Neural cell (in vitro differentiated cells): ENCODE measurements at regions not wholly inside any gene's neighbourhood (a gene's known extent, or its start where the extent isn't known, plus 50 kb on each side); places are given as distances from the start of the nearest gene placed in this dataset.

Source experiments
- H2AFZ ChIP-seq: fragments of 200-600, 300-800 bp; sonication (generic), shearing (Covaris generic); 2 replicates; pipeline ENCODE4 v1.6.0; 2014; ENCODE audit warnings: low read depth, mild to moderate bottlenecking, antibody characterized with exemption, low read length, moderate library complexity
- H3F3A ChIP-seq: fragments of 200-600 bp; shearing (Covaris generic); 2 replicates; pipeline ENCODE4 v1.6.1; 2016; ENCODE audit warnings: mild to moderate bottlenecking, moderate library complexity, mixed read lengths, antibody characterized with exemption, low read length; ENCODE audit not compliant: insufficient read depth, poor library complexity, severe bottlenecking
- H3K27ac ChIP-seq: fragments of 200-600, 300-800 bp; sonication (generic), shearing (Covaris generic); 2 replicates; pipeline ENCODE4 v1.5.1; 2014; ENCODE audit warnings: mild to moderate bottlenecking, low read length, moderate library complexity
- H3K27me3 ChIP-seq: fragments of 300-800, 200-600 bp; sonication (generic), shearing (Covaris generic); 2 replicates; pipeline ENCODE4 v1.6.0; 2014; ENCODE audit warnings: mild to moderate bottlenecking, low read depth, low read length, moderate library complexity; ENCODE audit not compliant: insufficient read depth
- H3K36me3 ChIP-seq: fragments of 300-800, 200-600 bp; sonication (generic), shearing (Covaris generic); 2 replicates; pipeline ENCODE4 v1.5.1; 2014; ENCODE audit warnings: mild to moderate bottlenecking, antibody characterized with exemption, low read length, moderate library complexity; ENCODE audit not compliant: insufficient read depth
- H3K4me2 ChIP-seq: fragments of 300-800, 200-600 bp; sonication (generic), shearing (Covaris generic); 2 replicates; pipeline ENCODE4 v1.6.0; 2014; ENCODE audit warnings: mild to moderate bottlenecking, low read length
- H3K4me3 ChIP-seq: fragments of 300-800, 200-600 bp; sonication (generic), shearing (Covaris generic); 2 replicates; pipeline ENCODE4 v1.5.1; 2014; ENCODE audit warnings: mild to moderate bottlenecking, low read length, moderate library complexity
- H3K79me2 ChIP-seq: fragments of 200-600 bp; shearing (Covaris generic); replicated peaks from 2 replicates; pipeline ENCODE4 v1.6.0; 2014; ENCODE audit warnings: mild to moderate bottlenecking, low read length, moderate library complexity; ENCODE audit not compliant: insufficient read depth
- H3K9ac ChIP-seq: fragments of 300-800, 200-600 bp; sonication (generic), shearing (Covaris generic); 2 replicates; pipeline ENCODE4 v1.6.1; 2016; ENCODE audit warnings: mild to moderate bottlenecking, low read length, mixed read lengths
- H3K9me2 ChIP-seq: fragments of 200-600 bp; shearing (Covaris generic); 2 replicates; pipeline ENCODE4 v1.6.1; 2016; ENCODE audit warnings: mild to moderate bottlenecking, low read length, mixed read lengths; ENCODE audit not compliant: insufficient read depth
- H3K9me3 ChIP-seq: fragments of 200-600, 300-800 bp; sonication (generic), shearing (Covaris generic); 2 replicates; pipeline ENCODE4 v1.6.1; 2016; ENCODE audit warnings: mild to moderate bottlenecking, mixed run types, low read length, moderate library complexity, mixed read lengths
- H4K20me1 ChIP-seq: fragments of 200-600 bp; shearing (Covaris generic); 2 replicates; pipeline ENCODE4 v1.6.1; 2016; ENCODE audit warnings: mild to moderate bottlenecking, mixed run types; ENCODE audit not compliant: insufficient read depth
- CTCF ChIP-seq: fragments of 450-650 bp; IDR thresholded peaks from 2 replicates; pipeline ENCODE4 v1.5.1; 2014; ENCODE audit warnings: antibody characterized with exemption, mild to moderate bottlenecking, moderate library complexity; ENCODE audit not compliant: poor library complexity, severe bottlenecking
- EP300 ChIP-seq: fragments of 450-650 bp; conservative IDR thresholded peaks from 2 replicates; pipeline ENCODE4 v1.6.1; 2014; ENCODE audit warnings: antibody characterized with exemption, mild to moderate bottlenecking, moderate library complexity; ENCODE audit not compliant: poor library complexity, severe bottlenecking
- EZH2 ChIP-seq: fragments of 200-600, 300-800 bp; shearing (Covaris generic), sonication (generic); IDR thresholded peaks from 2 replicates; pipeline ENCODE4 v1.6.1; 2014; ENCODE audit warnings: antibody characterized with exemption, low read length, borderline replicate concordance, mild to moderate bottlenecking; ENCODE audit not compliant: insufficient read depth, poor library complexity, severe bottlenecking
- MXI1 ChIP-seq: fragments of 450-650 bp; conservative IDR thresholded peaks from 2 replicates; pipeline ENCODE4 v1.6.1; 2014; ENCODE audit warnings: antibody characterized with exemption, mild to moderate bottlenecking; ENCODE audit not compliant: poor library complexity, severe bottlenecking
- POLR2AphosphoS5 ChIP-seq: IDR thresholded peaks from 2 replicates; pipeline ENCODE4 v1.6.1; 2012
- RAD21 ChIP-seq: fragments of 450-650 bp; conservative IDR thresholded peaks from 2 replicates; pipeline ENCODE4 v1.6.1; 2014; ENCODE audit warnings: antibody characterized with exemption, mild to moderate bottlenecking, moderate library complexity
- SMC3 ChIP-seq: fragments of 450-650 bp; conservative IDR thresholded peaks from 2 replicates; pipeline ENCODE4 v1.6.1; 2014; ENCODE audit warnings: antibody characterized with exemption, mild to moderate bottlenecking, moderate library complexity; ENCODE audit not compliant: poor library complexity
- TAF1 ChIP-seq: IDR thresholded peaks from 2 replicates; pipeline ENCODE4 v1.6.1; 2012; ENCODE audit warnings: low read depth
- TF ChIP-seq, protein P1 (sequence below): IDR thresholded peaks from 2 replicates; pipeline ENCODE4 v1.6.1; 2012; ENCODE audit warnings: borderline replicate concordance

- Histone ChIP-seq H2AFZ (no peak overlapping the region), H3K27ac (no peak overlapping the region), H3K9me2 (no peaks in the 10 kb centered on the region), H4K20me1 (no peaks in the 10 kb centered on the region), H3K9ac (no peak overlapping the region), H3K79me2 (no peaks in the 10 kb centered on the region), H3K4me3 (no peak overlapping the region), H3K27me3 (no peaks in the 10 kb centered on the region), H3K4me2 (no peak overlapping the region), H3K9me3 (no peaks in the 10 kb centered on the region), H3K36me3 (no peaks in the 10 kb centered on the region), H3F3A (no peaks in the 10 kb centered on the region)
- TF ChIP-seq, protein P1, sequence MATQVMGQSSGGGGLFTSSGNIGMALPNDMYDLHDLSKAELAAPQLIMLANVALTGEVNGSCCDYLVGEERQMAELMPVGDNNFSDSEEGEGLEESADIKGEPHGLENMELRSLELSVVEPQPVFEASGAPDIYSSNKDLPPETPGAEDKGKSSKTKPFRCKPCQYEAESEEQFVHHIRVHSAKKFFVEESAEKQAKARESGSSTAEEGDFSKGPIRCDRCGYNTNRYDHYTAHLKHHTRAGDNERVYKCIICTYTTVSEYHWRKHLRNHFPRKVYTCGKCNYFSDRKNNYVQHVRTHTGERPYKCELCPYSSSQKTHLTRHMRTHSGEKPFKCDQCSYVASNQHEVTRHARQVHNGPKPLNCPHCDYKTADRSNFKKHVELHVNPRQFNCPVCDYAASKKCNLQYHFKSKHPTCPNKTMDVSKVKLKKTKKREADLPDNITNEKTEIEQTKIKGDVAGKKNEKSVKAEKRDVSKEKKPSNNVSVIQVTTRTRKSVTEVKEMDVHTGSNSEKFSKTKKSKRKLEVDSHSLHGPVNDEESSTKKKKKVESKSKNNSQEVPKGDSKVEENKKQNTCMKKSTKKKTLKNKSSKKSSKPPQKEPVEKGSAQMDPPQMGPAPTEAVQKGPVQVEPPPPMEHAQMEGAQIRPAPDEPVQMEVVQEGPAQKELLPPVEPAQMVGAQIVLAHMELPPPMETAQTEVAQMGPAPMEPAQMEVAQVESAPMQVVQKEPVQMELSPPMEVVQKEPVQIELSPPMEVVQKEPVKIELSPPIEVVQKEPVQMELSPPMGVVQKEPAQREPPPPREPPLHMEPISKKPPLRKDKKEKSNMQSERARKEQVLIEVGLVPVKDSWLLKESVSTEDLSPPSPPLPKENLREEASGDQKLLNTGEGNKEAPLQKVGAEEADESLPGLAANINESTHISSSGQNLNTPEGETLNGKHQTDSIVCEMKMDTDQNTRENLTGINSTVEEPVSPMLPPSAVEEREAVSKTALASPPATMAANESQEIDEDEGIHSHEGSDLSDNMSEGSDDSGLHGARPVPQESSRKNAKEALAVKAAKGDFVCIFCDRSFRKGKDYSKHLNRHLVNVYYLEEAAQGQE, result no peak
- no peak for TF ChIP-seq EP300
- TF ChIP-seq EZH2, result no peak
- TF ChIP-seq SMC3, result no peak
- no peak for TF ChIP-seq POLR2AphosphoS5
- no peak for TF ChIP-seq RAD21
- TF ChIP-seq CTCF, result no peak
Measured at GRCh38 chr9:38119560-38120236, 50.7 kb upstream of the SHB start.

DNA sequence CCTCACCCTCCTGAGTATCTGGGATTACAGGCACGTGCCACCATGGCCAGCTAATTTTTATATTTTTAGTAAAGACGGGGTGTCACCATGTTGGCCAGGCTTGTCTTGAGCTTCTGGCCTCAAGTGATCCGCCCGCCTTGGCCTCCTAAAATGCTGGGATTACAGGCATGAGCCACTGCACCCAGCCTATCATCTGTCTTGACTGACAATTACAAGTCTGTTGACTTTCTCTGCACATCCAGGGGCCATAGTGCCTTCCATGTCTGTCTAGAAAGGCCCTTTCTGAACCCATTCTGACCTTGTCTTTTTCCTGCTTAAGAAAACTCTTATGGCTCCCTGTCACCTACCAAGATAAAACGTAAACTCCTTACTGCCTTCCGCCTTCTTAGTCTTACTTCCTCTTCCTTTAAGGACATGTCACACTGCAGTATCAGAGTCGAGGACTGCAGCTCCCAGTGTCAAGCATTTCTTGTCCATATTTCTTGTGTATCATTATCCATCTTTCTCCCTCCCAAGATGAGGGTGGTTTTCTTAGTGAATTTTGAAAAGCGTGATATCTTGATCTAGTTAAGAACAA, 49.9 kb upstream of the SHB start:
- Histone ChIP-seq H3K9me2 (no peaks in the 10 kb centered on the region), H3K4me3 (no peak overlapping the region), H3K9ac (no peak overlapping the region), H2AFZ (no peak overlapping the region), H4K20me1 (no peaks in the 10 kb centered on the region), H3K27me3 (no peaks in the 10 kb centered on the region), H3K27ac (no peak overlapping the region), H3K9me3 (no peaks in the 10 kb centered on the region), H3F3A (no peaks in the 10 kb centered on the region), H3K4me2 (no peak overlapping the region), H3K36me3 (no peaks in the 10 kb centered on the region), H3K79me2 (no peaks in the 10 kb centered on the region)
- TF ChIP-seq CTCF (no peak), TAF1 (no peak), EZH2 (no peak), EP300 (no peak), POLR2AphosphoS5 (no peak), SMC3 (no peak), MXI1 (no peak)
- TF ChIP-seq, protein P1, result no peak
